ENCODE measurements at regions not wholly inside any gene's neighbourhood (a gene's known extent, or its start where the extent isn't known, plus 50 kb on each side); places are given as distances from the start of the nearest gene placed in this dataset.

DNA sequence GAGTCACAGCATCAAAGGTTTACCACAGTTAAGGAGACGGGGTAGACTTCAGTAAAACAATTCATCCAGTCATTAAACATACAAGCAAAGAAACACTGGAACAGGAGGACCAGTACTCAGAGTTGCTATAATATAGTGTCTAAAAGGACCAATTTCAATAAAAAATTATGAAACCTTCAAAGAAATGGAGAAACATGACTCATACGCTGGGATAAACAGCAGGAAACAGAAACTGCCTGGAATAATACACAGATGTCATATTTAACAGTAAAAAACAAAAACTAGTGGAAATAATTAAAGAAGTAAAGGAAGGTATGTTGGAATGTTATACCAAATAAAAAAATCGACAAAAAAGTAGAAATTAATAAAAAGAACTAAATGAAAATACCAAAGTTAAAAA lies 1075.9 kb downstream of the NR2F1-AS1 start:
- TF ChIP-seq, protein P1, sequence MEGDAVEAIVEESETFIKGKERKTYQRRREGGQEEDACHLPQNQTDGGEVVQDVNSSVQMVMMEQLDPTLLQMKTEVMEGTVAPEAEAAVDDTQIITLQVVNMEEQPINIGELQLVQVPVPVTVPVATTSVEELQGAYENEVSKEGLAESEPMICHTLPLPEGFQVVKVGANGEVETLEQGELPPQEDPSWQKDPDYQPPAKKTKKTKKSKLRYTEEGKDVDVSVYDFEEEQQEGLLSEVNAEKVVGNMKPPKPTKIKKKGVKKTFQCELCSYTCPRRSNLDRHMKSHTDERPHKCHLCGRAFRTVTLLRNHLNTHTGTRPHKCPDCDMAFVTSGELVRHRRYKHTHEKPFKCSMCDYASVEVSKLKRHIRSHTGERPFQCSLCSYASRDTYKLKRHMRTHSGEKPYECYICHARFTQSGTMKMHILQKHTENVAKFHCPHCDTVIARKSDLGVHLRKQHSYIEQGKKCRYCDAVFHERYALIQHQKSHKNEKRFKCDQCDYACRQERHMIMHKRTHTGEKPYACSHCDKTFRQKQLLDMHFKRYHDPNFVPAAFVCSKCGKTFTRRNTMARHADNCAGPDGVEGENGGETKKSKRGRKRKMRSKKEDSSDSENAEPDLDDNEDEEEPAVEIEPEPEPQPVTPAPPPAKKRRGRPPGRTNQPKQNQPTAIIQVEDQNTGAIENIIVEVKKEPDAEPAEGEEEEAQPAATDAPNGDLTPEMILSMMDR (IDR thresholded peaks at IDR 0.05; ENCODE audit: low read depth, low read length), result no peak
- no peak overlapping the region; the same call in 1 of the 2 replicates for H3K4me3 ChIP-seq (ENCODE audit: low read depth, low read length)

DNA sequence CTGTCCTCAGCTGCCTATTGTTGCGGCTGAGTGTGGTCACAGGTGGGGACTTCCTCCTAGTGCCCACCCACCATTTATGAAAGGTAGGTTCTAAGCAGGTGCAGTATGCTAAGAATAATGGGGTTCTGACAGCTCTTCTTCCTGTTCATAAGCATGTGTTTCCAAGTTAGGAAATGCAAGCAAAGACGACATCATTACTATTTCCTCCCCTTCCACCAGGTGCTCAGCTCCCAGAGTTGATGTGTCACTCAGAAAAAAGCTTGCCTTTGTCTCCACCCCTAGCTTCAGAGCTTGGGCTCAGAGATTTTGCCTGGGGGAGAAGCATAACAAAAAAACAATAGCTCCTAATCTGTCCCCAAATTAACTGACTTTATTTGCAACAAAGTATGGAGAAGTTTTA lies 1076.7 kb downstream of the NR2F1-AS1 start:
- TF ChIP-seq, protein P1 (IDR thresholded peaks at IDR 0.05; ENCODE audit: low read depth, low read length), result no peak
- H3K4me3 ChIP-seq (ENCODE audit: low read depth, low read length), result no peak overlapping the region

DNA sequence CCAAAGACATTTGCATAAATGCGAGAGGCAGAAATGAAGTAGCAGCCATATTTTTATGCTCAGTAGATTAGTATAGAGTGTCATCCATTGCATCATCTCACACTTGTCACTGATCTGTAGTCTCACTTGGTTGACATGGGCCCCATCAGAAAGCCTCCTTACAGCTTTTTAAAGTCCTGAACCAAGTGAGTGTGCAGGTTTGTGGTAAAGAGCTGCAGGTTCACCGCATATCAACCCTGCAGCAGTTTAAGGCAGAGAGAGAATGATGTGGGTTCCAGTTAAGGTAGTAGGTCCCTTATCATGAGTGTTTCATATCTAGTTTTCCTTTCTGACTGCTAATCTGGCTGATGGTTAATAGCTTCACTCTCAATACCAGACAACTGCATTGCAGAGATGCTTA lies 1080.3 kb downstream of the NR2F1-AS1 start:
- no peak overlapping the region for H3K4me3 ChIP-seq (ENCODE audit: low read depth, low read length)
- TF ChIP-seq, protein P1 (IDR thresholded peaks at IDR 0.05; ENCODE audit: low read depth, low read length), result no peak

DNA sequence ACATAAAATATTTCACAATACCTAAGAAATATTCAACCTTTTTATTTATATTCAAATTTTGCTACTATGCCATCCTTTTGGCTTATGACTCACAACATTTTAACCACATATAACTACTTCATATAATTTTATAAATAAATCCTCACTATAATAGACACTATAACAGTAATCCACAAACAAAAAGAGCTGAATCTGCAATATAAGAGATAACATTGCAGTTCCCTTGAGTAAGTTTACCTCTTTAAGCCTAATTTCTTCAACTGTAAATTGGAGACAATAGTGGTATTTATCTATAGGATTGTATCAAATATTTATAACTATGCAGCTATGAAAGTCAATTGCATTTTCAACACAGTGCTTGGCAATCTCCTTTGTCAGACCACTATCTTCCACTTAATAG lies 1084.5 kb downstream of the NR2F1-AS1 start:
- TF ChIP-seq, protein P1 (IDR thresholded peaks at IDR 0.05; ENCODE audit: low read depth, low read length), result no peak
- no peak overlapping the region for H3K4me3 ChIP-seq (ENCODE audit: low read depth, low read length)

DNA sequence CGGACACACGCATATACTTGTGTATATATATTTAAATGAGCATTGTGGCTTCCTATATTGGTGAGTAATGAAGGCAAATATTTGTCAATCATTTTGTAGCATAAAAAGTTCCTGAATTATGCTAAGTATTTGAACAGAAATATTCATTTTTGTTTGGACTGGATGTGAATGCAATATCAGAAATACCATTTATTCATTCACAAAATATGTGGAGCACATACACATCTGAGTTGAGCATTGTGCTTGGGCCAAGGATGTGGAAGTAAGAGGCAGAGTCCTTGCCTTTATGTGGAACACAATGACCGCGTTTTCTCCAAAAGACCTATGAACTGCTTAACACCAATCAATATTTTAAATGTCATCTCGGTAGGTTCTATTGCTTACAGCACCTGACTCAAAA lies 1086.5 kb downstream of the NR2F1-AS1 start:
- H3K4me3 ChIP-seq (ENCODE audit: low read depth, low read length), result no peak overlapping the region

DNA sequence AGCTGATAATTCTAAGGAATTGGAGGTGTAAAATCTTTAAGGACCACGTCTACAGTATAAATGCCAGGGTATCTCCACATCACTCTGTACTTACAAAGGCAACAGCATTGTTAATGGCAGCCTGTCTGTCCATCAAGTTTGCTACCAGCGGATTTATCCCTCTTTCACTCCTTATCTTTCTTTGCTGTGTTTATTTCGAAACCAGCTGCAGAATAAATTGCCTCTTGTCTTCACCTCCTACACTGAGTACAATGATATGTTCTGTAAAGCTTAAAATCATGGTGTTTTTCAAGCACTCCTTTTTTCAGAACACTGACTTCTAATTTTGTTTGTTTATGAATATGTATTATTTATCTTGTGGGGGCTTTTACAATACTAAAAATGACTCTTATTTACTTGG lies 1088.1 kb downstream of the NR2F1-AS1 start:
- no peak overlapping the region for H3K4me3 ChIP-seq (ENCODE audit: low read depth, low read length)
- TF ChIP-seq, protein P1 (IDR thresholded peaks at IDR 0.05; ENCODE audit: low read depth, low read length), result no peak

More for the DNA sequence above, 1086.5 kb downstream of the NR2F1-AS1 start:
- TF ChIP-seq, protein P1 (IDR thresholded peaks at IDR 0.05; ENCODE audit: low read depth, low read length), result no peak

DNA sequence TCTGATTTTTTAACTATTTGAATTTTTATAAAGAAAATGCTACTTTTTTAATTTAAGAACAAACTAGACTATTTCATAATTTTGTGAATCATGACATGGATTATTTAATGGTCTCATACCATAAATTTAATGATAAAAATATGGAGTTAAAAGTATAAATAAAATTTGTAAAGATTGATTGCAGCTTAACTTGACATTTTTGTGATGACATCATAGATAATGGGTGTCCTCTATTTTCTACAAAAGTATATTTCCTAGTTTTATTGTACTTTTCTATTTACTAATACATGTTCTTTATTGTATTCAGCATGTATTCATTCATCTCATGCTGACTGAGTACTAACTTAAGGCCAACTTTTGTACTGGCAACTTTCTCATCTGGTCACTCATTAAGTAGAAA lies 1096.5 kb downstream of the NR2F1-AS1 start:
- TF ChIP-seq, protein P1 (IDR thresholded peaks at IDR 0.05; ENCODE audit: low read depth, low read length), result no peak
- H3K4me3 ChIP-seq (ENCODE audit: low read depth, low read length), result no peak overlapping the region

Measured in WI38 (cell line).